MM.1S (cell line): ENCODE measurements at regions not wholly inside any gene's neighbourhood (a gene's known extent, or its start where the extent isn't known, plus 50 kb on each side); places are given as distances from the start of the nearest gene placed in this dataset.

ENCODE experiments used
- DNase-seq: peaks from one replicate; pipeline ENCODE4 v3.0.0-alpha.2; 2015
- H2AFZ ChIP-seq: fragments of 300-600 bp; sonication (generic); 2 replicates; pipeline ENCODE4 v1.6.0; 2016; ENCODE audit warnings: antibody characterized with exemption, low read length
- H3F3A ChIP-seq: fragments of 300-600 bp; sonication (generic); 2 replicates; pipeline ENCODE4 v1.6.1; 2016; ENCODE audit warnings: mild to moderate bottlenecking, antibody characterized with exemption, low read length, moderate library complexity, mixed read lengths; ENCODE audit not compliant: insufficient read depth
- H3K27ac ChIP-seq: fragments of 300-600 bp; sonication (generic); 2 replicates; pipeline ENCODE4 v1.5.1; 2016; ENCODE audit warnings: mild to moderate bottlenecking, low read length
- H3K27me3 ChIP-seq: fragments of 300-600 bp; sonication (generic); replicated peaks from 2 replicates; pipeline ENCODE4 v1.6.0; 2016; ENCODE audit warnings: low read length; ENCODE audit not compliant: insufficient read depth
- H3K36me3 ChIP-seq: fragments of 300-600 bp; sonication (generic); replicated peaks from 2 replicates; pipeline ENCODE4 v1.6.1; 2016; ENCODE audit warnings: mild to moderate bottlenecking, low read length, mixed read lengths; ENCODE audit not compliant: insufficient read depth
- H3K4me1 ChIP-seq: fragments of 300-600 bp; sonication (generic); 2 replicates; pipeline ENCODE4 v1.6.1; 2016; ENCODE audit warnings: low read length, mixed read lengths
- H3K4me2 ChIP-seq: fragments of 300-600 bp; sonication (generic); 2 replicates; pipeline ENCODE4 v1.6.0; 2016; ENCODE audit warnings: low read depth, low read length
- H3K4me3 ChIP-seq: fragments of 300-600 bp; sonication (generic); 2 replicates; pipeline ENCODE4 v1.5.1; 2016; ENCODE audit warnings: low read length, mixed read lengths
- H3K79me2 ChIP-seq: fragments of 300-600 bp; sonication (generic); 2 replicates; pipeline ENCODE4 v1.6.1; 2016; ENCODE audit warnings: mixed run types, low read length, mixed read lengths
- H3K9ac ChIP-seq: fragments of 300-600 bp; sonication (generic); 2 replicates; pipeline ENCODE4 v1.6.1; 2016; ENCODE audit warnings: low read length, mixed read lengths
- H3K9me2 ChIP-seq: fragments of 300-600 bp; sonication (generic); replicated peaks from 2 replicates; pipeline ENCODE4 v1.6.1; 2016; ENCODE audit warnings: mild to moderate bottlenecking, low read length, mixed read lengths; ENCODE audit not compliant: insufficient read depth
- H3K9me3 ChIP-seq: fragments of 300-600 bp; sonication (generic); replicated peaks from 2 replicates; pipeline ENCODE4 v1.6.1; 2016; ENCODE audit warnings: mild to moderate bottlenecking, low read length, mixed read lengths; ENCODE audit not compliant: insufficient read depth
- H4K20me1 ChIP-seq: fragments of 300-600 bp; sonication (generic); 2 replicates; pipeline ENCODE4 v1.6.1; 2016; ENCODE audit warnings: mild to moderate bottlenecking, low read length, moderate library complexity, mixed read lengths; ENCODE audit not compliant: insufficient read depth
- CTCF ChIP-seq: fragments of 300-600 bp; sonication (generic); IDR thresholded peaks from 2 replicates; pipeline ENCODE4 v1.5.1; 2016; ENCODE audit warnings: antibody characterized with exemption, low read length, mixed read lengths
- EZH2 ChIP-seq: fragments of 300-600 bp; sonication (generic); optimal IDR thresholded peaks from 2 replicates; pipeline ENCODE3; 2017; ENCODE audit warnings: low read depth, mild to moderate bottlenecking, antibody characterized with exemption, low read length, mixed read lengths
- EZH2phosphoT487 ChIP-seq: fragments of 300-600 bp; sonication (generic); IDR thresholded peaks from 2 replicates; pipeline ENCODE4 v1.6.1; 2018; ENCODE audit warnings: antibody characterized with exemption, low read length

- Histone ChIP-seq H3K9ac (no peak overlapping the region), H2AFZ (no peak overlapping the region)
Observed at GRCh38 chr2:226680719-226681118, 118.9 kb downstream of the IRS1 start.

GRCh38 chr2:226679389-226680065 lies 120.1 kb downstream of the IRS1 start:
- no peaks in the 10 kb centered on the region for H3K9me3 ChIP-seq
- TF ChIP-seq EZH2 (no peak), EZH2phosphoT487 (no peak), CTCF (no peak)
- no peaks in the 10 kb centered on the region for H3K9me2 ChIP-seq
- no peak overlapping the region for H3K4me3 ChIP-seq
- no peak overlapping the region for H3K4me2 ChIP-seq
- no peaks in the 10 kb centered on the region for H3K4me1 ChIP-seq
- no peaks in the 10 kb centered on the region for H3K36me3 ChIP-seq
- no peaks in the 10 kb centered on the region for H4K20me1 ChIP-seq
- no peaks in the 10 kb centered on the region for H3K79me2 ChIP-seq
- no peaks in the 10 kb centered on the region for H3K27me3 ChIP-seq
- H3F3A ChIP-seq: no peaks in the 10 kb centered on the region
- no peak overlapping the region for H3K9ac ChIP-seq
- H2AFZ ChIP-seq: no peak overlapping the region
- H3K27ac ChIP-seq: no peak overlapping the region
- DNase-seq: no peak

More at GRCh38 chr2:226680719-226681118, 118.9 kb downstream of the IRS1 start:
- Histone ChIP-seq H3K79me2 (no peaks in the 10 kb centered on the region), H3F3A (no peaks in the 10 kb centered on the region), H3K36me3 (no peaks in the 10 kb centered on the region), H3K4me3 (no peak overlapping the region), H3K4me2 (no peak overlapping the region), H4K20me1 (no peaks in the 10 kb centered on the region), H3K27ac (no peak overlapping the region), H3K27me3 (no peaks in the 10 kb centered on the region), H3K4me1 (no peaks in the 10 kb centered on the region), H3K9me3 (no peaks in the 10 kb centered on the region), H3K9me2 (no peaks in the 10 kb centered on the region)
- no peak for TF ChIP-seq EZH2
- TF ChIP-seq EZH2phosphoT487: no peak
- TF ChIP-seq CTCF: no peak
- no peak for DNase-seq

- no peak overlapping the region for H3K4me2 ChIP-seq
- no peak for DNase-seq
- H3K9ac ChIP-seq: no peak overlapping the region
- no peak overlapping the region for H3K27ac ChIP-seq
- no peaks in the 10 kb centered on the region for H4K20me1 ChIP-seq
- no peaks in the 10 kb centered on the region for H3F3A ChIP-seq
- H3K4me3 ChIP-seq: no peak overlapping the region
- no peaks in the 10 kb centered on the region for H3K9me2 ChIP-seq
- H3K79me2 ChIP-seq: no peaks in the 10 kb centered on the region
- H2AFZ ChIP-seq: no peak overlapping the region
- no peaks in the 10 kb centered on the region for H3K36me3 ChIP-seq
- H3K27me3 ChIP-seq: no peaks in the 10 kb centered on the region
- H3K9me3 ChIP-seq: no peaks in the 10 kb centered on the region
- no peaks in the 10 kb centered on the region for H3K4me1 ChIP-seq
- TF ChIP-seq EZH2 (no peak), EZH2phosphoT487 (no peak), CTCF (no peak)
Observed at GRCh38 chr2:226678422-226678821, 121.2 kb downstream of the IRS1 start.
